Heart left ventricle (tissue), 16 donors: ENCODE measurements at regions not wholly inside any gene's neighbourhood (a gene's known extent, or its start where the extent isn't known, plus 50 kb on each side); places are given as distances from the start of the nearest gene placed in this dataset.

Experiments used
- ATAC-seq, 4 donors: fragments of 200-7000 bp; cut with Tn5 transposase; one replicate each; pipeline ENCODE4 v1.9.1; 2020 to 2022; ENCODE audit warnings: moderate library complexity in 4 of 4, mild to moderate bottlenecking in 3 of 4, moderate number of reproducible peaks in 1 of 4
- DNase-seq, 5 donors: peaks; one replicate each; pipeline ENCODE4 v3.0.0-alpha.2; 2020
- H3K27ac ChIP-seq, 12 donors: fragments of 200-600 bp; sonication (generic) in 4 of 12; one replicate each; pipeline versions ENCODE4 v1.5.0 to v1.8.0; 2016 to 2022; ENCODE audit warnings: mild to moderate bottlenecking in 2 of 12
- H3K27me3 ChIP-seq, 9 donors: fragments of 200-600 bp; sonication (generic) in 2 of 9; one replicate each; pipeline versions ENCODE4 v1.5.1 to v1.8.0; 2016 to 2022; ENCODE audit warnings: mild to moderate bottlenecking in 3 of 9
- H3K36me3 ChIP-seq, 9 donors: fragments of 200-600 bp; sonication (generic) in 2 of 9; one replicate each; pipeline versions ENCODE4 v1.5.0 to v1.8.0; 2018 to 2022; ENCODE audit warnings: mild to moderate bottlenecking in 2 of 9
- H3K4me1 ChIP-seq, 12 donors: fragments of 200-600 bp; sonication (generic) in 4 of 12; one replicate each; pipeline versions ENCODE4 v1.5.0 to v1.8.0; 2016 to 2022; ENCODE audit warnings: mild to moderate bottlenecking in 3 of 12
- H3K4me3 ChIP-seq, 12 donors: fragments of 200-600 bp; sonication (generic) in 4 of 12; one replicate each; pipeline versions ENCODE4 v1.5.0 to v1.8.0; 2017 to 2022; ENCODE audit warnings: mild to moderate bottlenecking in 9 of 12, moderate library complexity in 4 of 12
- H3K9me3 ChIP-seq, 12 donors: fragments of 200-600 bp; sonication (generic) in 4 of 12; one replicate each; pipeline versions ENCODE4 v1.5.0 to v1.8.0; 2016 to 2022; ENCODE audit warnings: mild to moderate bottlenecking in 1 of 12
- POLR2A ChIP-seq, 2 donors: fragments of 450-650 bp; IDR thresholded peaks; one replicate each; pipeline ENCODE4 v1.6.1; 2017; ENCODE audit warnings: antibody characterized with exemption in 2 of 2, mild to moderate bottlenecking in 2 of 2, moderate library complexity in 2 of 2
- WGBS, 4 donors: extraction: QIAGEN DNeasy Blood & Tissue Kit in 2 of 4; methylation state at CpG; one replicate each; pipeline versions ENCODE4 v1.1.5 to v1.1.7; 2013 to 2018; 5-methylcytosine and 5-hydroxymethylcytosine counted together
- intact Hi-C, 10 donors: fragments of 100-400 bp; cut with DNase I; formaldehyde crosslinking; loops; one replicate each; pipeline versions ENCODE4 v1.11.1 to v1.14.2; 2022
- TF ChIP-seq, protein P1 (sequence below), 12 donors: fragments of 200-600 bp; sonication (generic) in 4 of 12; IDR thresholded peaks; one replicate each; pipeline versions ENCODE4 v1.5.0 to v1.8.0; 2018 to 2022; ENCODE audit warnings: antibody characterized with exemption in 12 of 12, mild to moderate bottlenecking in 5 of 12
- donor health status: ischemic (EF 13 %, LVEDD 7.1; RV severe dilation, severe dysfunction).
- donor health status: healthy with polysubstance abuse.
- donor health status: DM: no; HTN: yes; CAD: no.
- donor health status: DM: no; HTN: no; CAD: no.
- donor health status: ischemic (EF 25% LVEDD 6.9; RV normal size, moderate dysfunction).
- donor health status: ischemic (EF 25% LVEDD 5.7; RV mildly dilated, moderate dysfunction).
- donor health status: healthy.
- donor health status: DM: yes; HTN: yes; CAD: no.
- donor health status: ischemic (EF 35%, LVEDD 5.7; RV mildly dilated, moderate dysfunction).
- donor health status: nonischemic (EF 11% LVEDD 7.7; RV severe dilation, severe dysfunction).
- donor health status: DM: yes; HTN: yes; CAD: no.
- donor health status: PGD.
- donor health status: ischemic (EF 29% LVEDD 5.4; RV normal size, mild dysfunction).
- donor health status: nonischemic (EF 23%, LVEDD 6.1; RV moderate dilation, normal function).

DNA sequence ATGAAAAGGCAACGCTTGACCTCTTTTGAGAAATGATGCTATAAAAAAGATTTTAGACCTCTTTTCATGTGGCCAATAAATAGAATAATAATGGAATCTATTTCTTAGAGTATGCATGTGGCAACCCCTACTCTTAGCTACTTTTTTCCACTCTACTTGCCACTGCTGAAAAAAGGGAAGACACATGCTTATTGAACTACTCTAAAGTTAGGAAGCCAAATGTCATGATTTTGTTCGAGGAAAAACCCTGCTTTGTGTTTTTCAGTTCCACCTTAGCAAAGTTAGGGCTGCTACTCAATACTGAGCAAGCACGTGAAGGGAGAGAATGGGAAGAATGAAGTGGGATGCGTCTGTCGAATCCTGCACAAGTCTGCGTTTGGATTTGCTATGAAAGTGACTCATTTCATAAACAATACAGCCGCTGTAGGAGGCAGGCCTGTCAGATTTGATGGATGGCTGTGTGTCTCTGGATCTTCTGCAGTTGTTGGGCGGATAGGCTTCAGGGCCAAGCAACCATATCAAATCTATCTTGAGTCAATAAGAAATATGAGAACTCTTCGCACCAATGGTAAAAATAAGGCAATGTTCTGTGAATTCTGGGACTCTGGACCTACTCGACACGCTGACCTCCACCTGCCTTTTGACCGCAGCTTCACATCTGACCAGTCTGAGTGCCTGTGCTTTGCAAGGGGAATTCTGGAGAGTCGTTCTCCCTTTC lies 333.6 kb downstream of the PIK3R1 start:
- ATAC-seq (no peak), DNase-seq (no peak)
- no peak overlapping the region for H3K4me3 ChIP-seq
- H3K9me3 ChIP-seq: no peaks in the 10 kb centered on the region
- no peaks in the 10 kb centered on the region for H3K27me3 ChIP-seq
- H3K4me1 ChIP-seq: peaks cover 0 to 5% (median 0%) of the 10 kb centered on the region in 12 donors
- 78 to 85% (median 80%) methylated on average over 13 of the region's 13 CpGs for WGBS, 4 donors
- no peak for TF ChIP-seq POLR2A (IDR thresholded peaks at IDR 0.05)
- TF ChIP-seq, protein P1, sequence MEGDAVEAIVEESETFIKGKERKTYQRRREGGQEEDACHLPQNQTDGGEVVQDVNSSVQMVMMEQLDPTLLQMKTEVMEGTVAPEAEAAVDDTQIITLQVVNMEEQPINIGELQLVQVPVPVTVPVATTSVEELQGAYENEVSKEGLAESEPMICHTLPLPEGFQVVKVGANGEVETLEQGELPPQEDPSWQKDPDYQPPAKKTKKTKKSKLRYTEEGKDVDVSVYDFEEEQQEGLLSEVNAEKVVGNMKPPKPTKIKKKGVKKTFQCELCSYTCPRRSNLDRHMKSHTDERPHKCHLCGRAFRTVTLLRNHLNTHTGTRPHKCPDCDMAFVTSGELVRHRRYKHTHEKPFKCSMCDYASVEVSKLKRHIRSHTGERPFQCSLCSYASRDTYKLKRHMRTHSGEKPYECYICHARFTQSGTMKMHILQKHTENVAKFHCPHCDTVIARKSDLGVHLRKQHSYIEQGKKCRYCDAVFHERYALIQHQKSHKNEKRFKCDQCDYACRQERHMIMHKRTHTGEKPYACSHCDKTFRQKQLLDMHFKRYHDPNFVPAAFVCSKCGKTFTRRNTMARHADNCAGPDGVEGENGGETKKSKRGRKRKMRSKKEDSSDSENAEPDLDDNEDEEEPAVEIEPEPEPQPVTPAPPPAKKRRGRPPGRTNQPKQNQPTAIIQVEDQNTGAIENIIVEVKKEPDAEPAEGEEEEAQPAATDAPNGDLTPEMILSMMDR (IDR thresholded peaks at IDR 0.05): no peak
- intact Hi-C loops: loop anchor here in 1 of 10 donors (10.0 kb wide), 1 partner anchor 416 kb away; no protein-coding TSS in a partner anchor
- H3K27ac ChIP-seq: no peak overlapping the region
- no peaks in the 10 kb centered on the region for H3K36me3 ChIP-seq

DNA sequence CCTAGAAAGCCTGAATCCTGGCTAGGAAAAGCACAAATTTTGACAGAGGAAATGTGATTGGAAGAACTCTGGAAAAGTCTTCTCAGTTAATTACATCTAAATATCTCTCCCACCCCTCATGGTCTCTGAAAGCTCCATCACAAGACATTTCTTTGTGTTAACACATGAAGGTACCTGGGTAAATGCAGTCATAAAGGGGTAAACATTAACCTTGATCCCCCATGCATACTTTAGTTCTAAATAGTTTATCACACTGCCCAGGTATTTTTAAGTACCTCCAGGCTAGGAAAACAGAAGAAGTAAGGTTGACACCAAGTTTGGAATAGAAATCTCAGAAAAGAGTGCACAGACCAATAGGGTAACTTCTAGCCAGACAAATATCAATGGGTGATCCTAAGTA lies 334.5 kb downstream of the PIK3R1 start:
- TF ChIP-seq POLR2A (IDR thresholded peaks at IDR 0.05): no peak
- TF ChIP-seq, protein P1 (IDR thresholded peaks at IDR 0.05): no peak
- Histone ChIP-seq H3K27ac (no peak overlapping the region), H3K27me3 (no peaks in the 10 kb centered on the region), H3K36me3 (no peaks in the 10 kb centered on the region), H3K9me3 (peaks cover 0 to 1% (median 0%) of the 10 kb centered on the region in 12 donors), H3K4me1 (no peaks in the 10 kb centered on the region), H3K4me3 (no peak overlapping the region)
- intact Hi-C loops: no loop called here
- ATAC-seq (no peak), DNase-seq (no peak)

DNA sequence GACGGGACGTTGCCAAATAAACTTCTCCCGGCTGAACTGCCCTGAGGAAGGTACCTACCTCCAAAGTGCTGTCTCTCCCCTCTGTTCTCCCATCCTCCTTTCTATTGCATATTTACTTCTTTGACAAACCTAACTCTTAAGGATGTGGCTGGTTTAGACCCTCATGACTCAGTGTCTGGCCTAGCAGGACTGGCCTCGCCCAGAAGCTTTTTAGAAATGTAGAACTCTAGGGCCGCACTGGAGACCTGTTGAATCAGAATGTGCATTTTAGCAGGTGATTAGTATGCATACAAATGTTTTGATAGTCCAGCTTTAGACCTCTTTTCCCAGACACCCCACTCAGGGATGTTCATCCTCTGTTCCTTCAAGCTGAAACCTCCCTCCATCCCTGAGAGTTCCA lies 335.9 kb downstream of the PIK3R1 start:
- Histone ChIP-seq H3K27ac (no peak overlapping the region), H3K36me3 (no peaks in the 10 kb centered on the region), H3K27me3 (no peaks in the 10 kb centered on the region), H3K4me3 (no peak overlapping the region), H3K9me3 (peaks cover 0 to 2% (median 0%) of the 10 kb centered on the region in 12 donors), H3K4me1 (no peaks in the 10 kb centered on the region)
- DNase-seq (no peak), ATAC-seq (no peak)
- 70 to 94% (median 84%) methylated on average over 5 of the region's 5 CpGs for WGBS, 4 donors
- intact Hi-C loops: no loop called here
- no peak for TF ChIP-seq POLR2A (IDR thresholded peaks at IDR 0.05)
- TF ChIP-seq, protein P1 (IDR thresholded peaks at IDR 0.05): no peak

GRCh38 chr5:68554571-68555279 lies 339.2 kb downstream of the PIK3R1 start:
- H3K27ac ChIP-seq: no peak overlapping the region
- H3K4me1 ChIP-seq: peaks cover 0 to 3% (median 0%) of the 10 kb centered on the region in 12 donors
- DNase-seq: peak in 2 of 5 donors; percentile 29 to 58

More at GRCh38 chr5:68554571-68555279, 339.2 kb downstream of the PIK3R1 start:
- no peak for TF ChIP-seq POLR2A (IDR thresholded peaks at IDR 0.05)
- TF ChIP-seq, protein P1 (IDR thresholded peaks at IDR 0.05): no peak
- WGBS, 4 donors: 55 to 68% (median 65%) methylated on average over 8 of the region's 8 CpGs
- no peaks in the 10 kb centered on the region for H3K27me3 ChIP-seq
- ATAC-seq: peak in 3 of 4 donors; percentile 37 to 75 (median 39)
- intact Hi-C loops: no loop called here
- H3K4me3 ChIP-seq: no peak overlapping the region
- peaks cover 0 to 8% (median 0%) of the 10 kb centered on the region in 12 donors for H3K9me3 ChIP-seq
- no peaks in the 10 kb centered on the region for H3K36me3 ChIP-seq
